NB4 (cell line): ENCODE measurements at regions not wholly inside any gene's neighbourhood (a gene's known extent, or its start where the extent isn't known, plus 50 kb on each side); places are given as distances from the start of the nearest gene placed in this dataset.

Experiments used
- MYC ChIP-seq: IDR thresholded peaks from 2 replicates; pipeline ENCODE4 v1.6.1; 2011; ENCODE audit warnings: low read depth, low read length
- POLR2A ChIP-seq: IDR thresholded peaks from 2 replicates; pipeline ENCODE4 v1.6.1; 2011; ENCODE audit warnings: mild to moderate bottlenecking; ENCODE audit not compliant: insufficient read length; ENCODE audit errors: extremely low read depth
- TF ChIP-seq, protein P1 (sequence below): IDR thresholded peaks from one replicate; pipeline ENCODE4 v1.5.1; 2012; ENCODE audit warnings: low read depth, low read length
- TF ChIP-seq, protein P2 (sequence below): IDR thresholded peaks from 2 replicates; pipeline ENCODE4 v1.6.1; 2011; ENCODE audit warnings: low read depth, low read length

DNA sequence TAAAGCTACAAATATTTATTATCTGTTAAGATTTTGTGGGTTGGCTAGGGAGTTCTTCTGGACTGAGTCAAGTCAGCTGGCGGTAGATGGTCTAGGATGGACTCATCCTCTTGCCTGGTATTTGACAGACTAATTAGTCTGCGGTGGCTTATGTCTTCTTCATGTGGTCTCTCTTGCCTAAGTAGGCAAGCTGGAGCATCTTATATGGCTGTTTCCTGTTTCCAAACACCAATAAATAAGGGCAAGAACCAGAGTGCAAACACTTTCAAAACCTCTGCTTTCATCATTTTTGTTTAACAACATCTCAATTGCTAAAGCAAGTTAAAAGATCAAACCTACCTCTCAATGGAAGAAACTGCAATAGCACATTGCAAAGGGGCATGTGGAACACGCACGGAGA lies 484.8 kb downstream of the PTPRC start:
- TF ChIP-seq, protein P1, sequence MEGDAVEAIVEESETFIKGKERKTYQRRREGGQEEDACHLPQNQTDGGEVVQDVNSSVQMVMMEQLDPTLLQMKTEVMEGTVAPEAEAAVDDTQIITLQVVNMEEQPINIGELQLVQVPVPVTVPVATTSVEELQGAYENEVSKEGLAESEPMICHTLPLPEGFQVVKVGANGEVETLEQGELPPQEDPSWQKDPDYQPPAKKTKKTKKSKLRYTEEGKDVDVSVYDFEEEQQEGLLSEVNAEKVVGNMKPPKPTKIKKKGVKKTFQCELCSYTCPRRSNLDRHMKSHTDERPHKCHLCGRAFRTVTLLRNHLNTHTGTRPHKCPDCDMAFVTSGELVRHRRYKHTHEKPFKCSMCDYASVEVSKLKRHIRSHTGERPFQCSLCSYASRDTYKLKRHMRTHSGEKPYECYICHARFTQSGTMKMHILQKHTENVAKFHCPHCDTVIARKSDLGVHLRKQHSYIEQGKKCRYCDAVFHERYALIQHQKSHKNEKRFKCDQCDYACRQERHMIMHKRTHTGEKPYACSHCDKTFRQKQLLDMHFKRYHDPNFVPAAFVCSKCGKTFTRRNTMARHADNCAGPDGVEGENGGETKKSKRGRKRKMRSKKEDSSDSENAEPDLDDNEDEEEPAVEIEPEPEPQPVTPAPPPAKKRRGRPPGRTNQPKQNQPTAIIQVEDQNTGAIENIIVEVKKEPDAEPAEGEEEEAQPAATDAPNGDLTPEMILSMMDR: no peak
- TF ChIP-seq MYC (no peak; the same call in 1 of the 2 replicates), POLR2A (no peak)
- TF ChIP-seq, protein P2, sequence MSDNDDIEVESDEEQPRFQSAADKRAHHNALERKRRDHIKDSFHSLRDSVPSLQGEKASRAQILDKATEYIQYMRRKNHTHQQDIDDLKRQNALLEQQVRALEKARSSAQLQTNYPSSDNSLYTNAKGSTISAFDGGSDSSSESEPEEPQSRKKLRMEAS: peak; percentile 63; the same call in 1 of the 2 replicates
